Neural cell (in vitro differentiated cells): ENCODE measurements at regions not wholly inside any gene's neighbourhood (a gene's known extent, or its start where the extent isn't known, plus 50 kb on each side); places are given as distances from the start of the nearest gene placed in this dataset.

ENCODE experiments used
- H2AFZ ChIP-seq: fragments of 200-600, 300-800 bp; sonication (generic), shearing (Covaris generic); 2 replicates; pipeline ENCODE4 v1.6.0; 2014; ENCODE audit warnings: low read depth, mild to moderate bottlenecking, antibody characterized with exemption, low read length, moderate library complexity
- H3F3A ChIP-seq: fragments of 200-600 bp; shearing (Covaris generic); 2 replicates; pipeline ENCODE4 v1.6.1; 2016; ENCODE audit warnings: mild to moderate bottlenecking, moderate library complexity, mixed read lengths, antibody characterized with exemption, low read length; ENCODE audit not compliant: insufficient read depth, poor library complexity, severe bottlenecking
- H3K27ac ChIP-seq: fragments of 200-600, 300-800 bp; sonication (generic), shearing (Covaris generic); 2 replicates; pipeline ENCODE4 v1.5.1; 2014; ENCODE audit warnings: mild to moderate bottlenecking, low read length, moderate library complexity
- H3K27me3 ChIP-seq: fragments of 300-800, 200-600 bp; sonication (generic), shearing (Covaris generic); 2 replicates; pipeline ENCODE4 v1.6.0; 2014; ENCODE audit warnings: mild to moderate bottlenecking, low read depth, low read length, moderate library complexity; ENCODE audit not compliant: insufficient read depth
- H3K36me3 ChIP-seq: fragments of 300-800, 200-600 bp; sonication (generic), shearing (Covaris generic); 2 replicates; pipeline ENCODE4 v1.5.1; 2014; ENCODE audit warnings: mild to moderate bottlenecking, antibody characterized with exemption, low read length, moderate library complexity; ENCODE audit not compliant: insufficient read depth
- H3K4me2 ChIP-seq: fragments of 300-800, 200-600 bp; sonication (generic), shearing (Covaris generic); 2 replicates; pipeline ENCODE4 v1.6.0; 2014; ENCODE audit warnings: mild to moderate bottlenecking, low read length
- H3K4me3 ChIP-seq: fragments of 300-800, 200-600 bp; sonication (generic), shearing (Covaris generic); 2 replicates; pipeline ENCODE4 v1.5.1; 2014; ENCODE audit warnings: mild to moderate bottlenecking, low read length, moderate library complexity
- H3K79me2 ChIP-seq: fragments of 200-600 bp; shearing (Covaris generic); replicated peaks from 2 replicates; pipeline ENCODE4 v1.6.0; 2014; ENCODE audit warnings: mild to moderate bottlenecking, low read length, moderate library complexity; ENCODE audit not compliant: insufficient read depth
- H3K9ac ChIP-seq: fragments of 300-800, 200-600 bp; sonication (generic), shearing (Covaris generic); 2 replicates; pipeline ENCODE4 v1.6.1; 2016; ENCODE audit warnings: mild to moderate bottlenecking, low read length, mixed read lengths
- H3K9me2 ChIP-seq: fragments of 200-600 bp; shearing (Covaris generic); 2 replicates; pipeline ENCODE4 v1.6.1; 2016; ENCODE audit warnings: mild to moderate bottlenecking, low read length, mixed read lengths; ENCODE audit not compliant: insufficient read depth
- H3K9me3 ChIP-seq: fragments of 200-600, 300-800 bp; sonication (generic), shearing (Covaris generic); 2 replicates; pipeline ENCODE4 v1.6.1; 2016; ENCODE audit warnings: mild to moderate bottlenecking, mixed run types, low read length, moderate library complexity, mixed read lengths
- H4K20me1 ChIP-seq: fragments of 200-600 bp; shearing (Covaris generic); 2 replicates; pipeline ENCODE4 v1.6.1; 2016; ENCODE audit warnings: mild to moderate bottlenecking, mixed run types; ENCODE audit not compliant: insufficient read depth
- CTCF ChIP-seq: fragments of 450-650 bp; IDR thresholded peaks from 2 replicates; pipeline ENCODE4 v1.5.1; 2014; ENCODE audit warnings: antibody characterized with exemption, mild to moderate bottlenecking, moderate library complexity; ENCODE audit not compliant: poor library complexity, severe bottlenecking
- EP300 ChIP-seq: fragments of 450-650 bp; conservative IDR thresholded peaks from 2 replicates; pipeline ENCODE4 v1.6.1; 2014; ENCODE audit warnings: antibody characterized with exemption, mild to moderate bottlenecking, moderate library complexity; ENCODE audit not compliant: poor library complexity, severe bottlenecking
- EZH2 ChIP-seq: fragments of 200-600, 300-800 bp; shearing (Covaris generic), sonication (generic); IDR thresholded peaks from 2 replicates; pipeline ENCODE4 v1.6.1; 2014; ENCODE audit warnings: antibody characterized with exemption, low read length, borderline replicate concordance, mild to moderate bottlenecking; ENCODE audit not compliant: insufficient read depth, poor library complexity, severe bottlenecking
- MXI1 ChIP-seq: fragments of 450-650 bp; conservative IDR thresholded peaks from 2 replicates; pipeline ENCODE4 v1.6.1; 2014; ENCODE audit warnings: antibody characterized with exemption, mild to moderate bottlenecking; ENCODE audit not compliant: poor library complexity, severe bottlenecking
- POLR2AphosphoS5 ChIP-seq: IDR thresholded peaks from 2 replicates; pipeline ENCODE4 v1.6.1; 2012
- RAD21 ChIP-seq: fragments of 450-650 bp; conservative IDR thresholded peaks from 2 replicates; pipeline ENCODE4 v1.6.1; 2014; ENCODE audit warnings: antibody characterized with exemption, mild to moderate bottlenecking, moderate library complexity
- REST ChIP-seq: IDR thresholded peaks from 2 replicates; pipeline ENCODE4 v1.6.1; 2012; ENCODE audit warnings: borderline replicate concordance
- SMC3 ChIP-seq: fragments of 450-650 bp; conservative IDR thresholded peaks from 2 replicates; pipeline ENCODE4 v1.6.1; 2014; ENCODE audit warnings: antibody characterized with exemption, mild to moderate bottlenecking, moderate library complexity; ENCODE audit not compliant: poor library complexity
- TAF1 ChIP-seq: IDR thresholded peaks from 2 replicates; pipeline ENCODE4 v1.6.1; 2012; ENCODE audit warnings: low read depth

- Histone ChIP-seq H3K27ac (no peak overlapping the region), H3K4me2 (no peak overlapping the region), H3K9ac (no peak overlapping the region), H3K9me3 (no peaks in the 10 kb centered on the region), H2AFZ (no peak overlapping the region), H3K27me3 (no peaks in the 10 kb centered on the region), H4K20me1 (no peaks in the 10 kb centered on the region), H3K4me3 (no peak overlapping the region), H3K36me3 (no peaks in the 10 kb centered on the region), H3F3A (no peaks in the 10 kb centered on the region), H3K79me2 (no peaks in the 10 kb centered on the region), H3K9me2 (no peaks in the 10 kb centered on the region)
- TF ChIP-seq RAD21: no peak
- no peak for TF ChIP-seq EZH2
- no peak for TF ChIP-seq TAF1
- TF ChIP-seq POLR2AphosphoS5: no peak
- no peak for TF ChIP-seq SMC3
- no peak for TF ChIP-seq MXI1
- no peak for TF ChIP-seq CTCF
- no peak for TF ChIP-seq EP300
- no peak for TF ChIP-seq REST
Measured at GRCh38 chr4:121535351-121535750, 154.5 kb upstream of the QRFPR start.

GRCh38 chr4:121534187-121534586, 153.4 kb upstream of the QRFPR start:
- no peak overlapping the region for H2AFZ ChIP-seq
- no peaks in the 10 kb centered on the region for H3K27me3 ChIP-seq
- TF ChIP-seq EP300 (no peak), EZH2 (no peak), REST (no peak), MXI1 (no peak), POLR2AphosphoS5 (no peak), CTCF (no peak), SMC3 (no peak), TAF1 (no peak), RAD21 (no peak)
- no peaks in the 10 kb centered on the region for H3F3A ChIP-seq
- no peak overlapping the region for H3K4me2 ChIP-seq
- no peaks in the 10 kb centered on the region for H3K79me2 ChIP-seq
- H4K20me1 ChIP-seq: no peaks in the 10 kb centered on the region
- no peak overlapping the region for H3K4me3 ChIP-seq
- H3K9me3 ChIP-seq: no peaks in the 10 kb centered on the region
- H3K9me2 ChIP-seq: no peaks in the 10 kb centered on the region
- no peaks in the 10 kb centered on the region for H3K36me3 ChIP-seq
- no peak overlapping the region for H3K27ac ChIP-seq
- no peak overlapping the region for H3K9ac ChIP-seq
